ENCODE measurements at regions not wholly inside any gene's neighbourhood (a gene's known extent, or its start where the extent isn't known, plus 50 kb on each side); places are given as distances from the start of the nearest gene placed in this dataset.

DNA sequence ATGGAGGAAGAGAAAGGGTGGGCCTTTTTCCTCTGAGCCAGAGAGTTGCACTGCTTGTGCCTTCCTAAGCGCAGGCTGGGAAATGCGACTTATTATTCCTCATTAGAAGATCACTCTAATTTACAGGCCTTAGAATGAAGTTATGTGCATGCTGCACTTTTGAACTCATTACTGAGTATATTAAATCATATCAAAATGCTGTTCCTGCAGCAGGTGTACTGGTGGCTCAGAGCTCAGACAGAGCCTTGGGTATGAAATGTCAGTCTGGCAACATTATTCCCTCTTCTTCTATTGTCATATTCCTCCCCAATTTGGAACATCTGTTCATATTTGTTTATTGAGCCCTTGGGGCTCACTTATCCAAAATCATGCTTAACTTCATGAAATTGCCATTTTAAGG, 85.5 kb downstream of the ADCYAP1 start:
- TF ChIP-seq, protein P1, sequence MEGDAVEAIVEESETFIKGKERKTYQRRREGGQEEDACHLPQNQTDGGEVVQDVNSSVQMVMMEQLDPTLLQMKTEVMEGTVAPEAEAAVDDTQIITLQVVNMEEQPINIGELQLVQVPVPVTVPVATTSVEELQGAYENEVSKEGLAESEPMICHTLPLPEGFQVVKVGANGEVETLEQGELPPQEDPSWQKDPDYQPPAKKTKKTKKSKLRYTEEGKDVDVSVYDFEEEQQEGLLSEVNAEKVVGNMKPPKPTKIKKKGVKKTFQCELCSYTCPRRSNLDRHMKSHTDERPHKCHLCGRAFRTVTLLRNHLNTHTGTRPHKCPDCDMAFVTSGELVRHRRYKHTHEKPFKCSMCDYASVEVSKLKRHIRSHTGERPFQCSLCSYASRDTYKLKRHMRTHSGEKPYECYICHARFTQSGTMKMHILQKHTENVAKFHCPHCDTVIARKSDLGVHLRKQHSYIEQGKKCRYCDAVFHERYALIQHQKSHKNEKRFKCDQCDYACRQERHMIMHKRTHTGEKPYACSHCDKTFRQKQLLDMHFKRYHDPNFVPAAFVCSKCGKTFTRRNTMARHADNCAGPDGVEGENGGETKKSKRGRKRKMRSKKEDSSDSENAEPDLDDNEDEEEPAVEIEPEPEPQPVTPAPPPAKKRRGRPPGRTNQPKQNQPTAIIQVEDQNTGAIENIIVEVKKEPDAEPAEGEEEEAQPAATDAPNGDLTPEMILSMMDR (IDR thresholded peaks at IDR 0.05; ENCODE audit: low read depth, low read length): no peak

DNA sequence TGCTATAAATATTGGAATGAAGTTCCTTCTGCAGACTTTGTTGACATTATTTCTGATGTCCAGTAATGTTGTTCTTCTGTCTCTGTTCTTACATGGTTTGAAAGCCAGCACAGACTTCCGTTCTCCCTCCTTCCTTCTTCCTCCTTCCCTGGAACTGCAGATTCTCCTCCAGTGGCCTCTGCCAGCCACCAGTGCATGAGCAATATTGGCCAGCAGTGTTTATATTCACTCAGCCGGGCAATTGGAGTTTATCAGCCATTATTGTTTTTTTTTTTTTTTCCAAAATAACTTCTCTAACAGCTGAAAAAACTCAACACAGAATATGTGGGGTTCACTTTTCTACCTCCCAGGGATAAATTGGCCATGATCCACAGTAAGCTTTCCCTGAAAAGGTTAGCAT, 86.8 kb downstream of the ADCYAP1 start:
- no peak overlapping the region for H3K4me3 ChIP-seq (ENCODE audit: low read depth, low read length)
- TF ChIP-seq, protein P1 (IDR thresholded peaks at IDR 0.05; ENCODE audit: low read depth, low read length): no peak

More for the DNA sequence above, 85.5 kb downstream of the ADCYAP1 start:
- no peak overlapping the region for H3K4me3 ChIP-seq (ENCODE audit: low read depth, low read length)

DNA sequence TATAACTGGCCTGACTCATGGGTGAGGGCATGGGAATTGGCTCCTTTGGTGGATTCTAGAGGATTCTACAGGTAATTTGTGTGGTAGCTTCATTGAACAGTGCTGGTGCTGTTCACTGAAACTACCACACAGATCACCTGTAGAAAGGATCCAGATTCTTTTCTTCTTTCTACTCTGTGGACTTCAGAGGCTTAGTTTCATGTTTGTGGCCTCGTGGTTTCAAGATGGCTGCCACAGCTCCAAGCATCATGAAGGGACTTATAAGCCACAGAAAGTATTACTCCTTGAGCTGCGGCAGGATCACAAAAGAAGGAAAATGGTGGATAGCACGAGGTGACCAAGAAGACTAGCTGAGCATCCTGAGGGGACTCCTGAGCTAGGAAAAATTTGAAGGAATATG, 88.9 kb downstream of the ADCYAP1 start:
- H3K4me3 ChIP-seq (ENCODE audit: low read depth, low read length): no peak overlapping the region
- TF ChIP-seq, protein P1 (IDR thresholded peaks at IDR 0.05; ENCODE audit: low read depth, low read length): no peak

DNA sequence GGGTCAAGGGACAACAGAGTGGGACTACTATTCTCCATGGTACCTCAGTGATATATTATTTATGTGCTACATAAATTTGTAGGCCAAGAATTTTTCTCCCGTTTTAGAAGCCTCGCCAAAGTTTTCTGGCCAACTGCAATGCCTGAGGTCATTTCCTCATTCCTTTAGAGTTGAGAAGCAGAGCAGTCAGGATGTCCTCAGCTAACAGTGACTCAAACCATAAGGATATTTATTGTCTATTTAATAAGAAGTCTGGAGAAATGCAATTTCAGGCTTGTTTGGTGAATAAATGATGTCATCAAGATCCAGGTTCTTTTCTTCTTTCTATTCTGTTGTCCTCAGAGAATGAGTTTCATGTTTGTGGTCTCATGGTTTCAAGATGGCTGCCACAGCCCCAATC, 91.0 kb downstream of the ADCYAP1 start:
- no peak overlapping the region for H3K4me3 ChIP-seq (ENCODE audit: low read depth, low read length)
- TF ChIP-seq, protein P1 (IDR thresholded peaks at IDR 0.05; ENCODE audit: low read depth, low read length): no peak

DNA sequence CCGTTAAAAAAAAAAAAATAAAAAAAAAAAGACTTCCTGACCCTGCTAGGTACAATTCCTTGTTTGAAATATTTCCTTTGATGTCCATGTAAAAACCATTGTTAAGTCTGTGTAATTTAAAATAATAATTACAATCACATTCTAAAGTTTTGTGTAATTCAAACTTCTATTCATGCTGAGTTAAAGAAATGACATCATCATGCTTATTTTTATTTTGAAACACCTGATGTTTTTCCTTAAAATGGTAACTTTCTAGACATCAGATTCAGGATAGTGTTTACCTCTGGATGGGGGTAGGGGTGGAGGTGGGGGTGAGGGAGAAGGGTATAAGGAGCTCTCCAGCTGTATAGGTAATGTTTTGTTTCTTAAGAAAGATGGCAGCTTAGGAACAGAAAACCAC, 92.8 kb downstream of the ADCYAP1 start:
- TF ChIP-seq, protein P1 (IDR thresholded peaks at IDR 0.05; ENCODE audit: low read depth, low read length): no peak
- no peak overlapping the region for H3K4me3 ChIP-seq (ENCODE audit: low read depth, low read length)

DNA sequence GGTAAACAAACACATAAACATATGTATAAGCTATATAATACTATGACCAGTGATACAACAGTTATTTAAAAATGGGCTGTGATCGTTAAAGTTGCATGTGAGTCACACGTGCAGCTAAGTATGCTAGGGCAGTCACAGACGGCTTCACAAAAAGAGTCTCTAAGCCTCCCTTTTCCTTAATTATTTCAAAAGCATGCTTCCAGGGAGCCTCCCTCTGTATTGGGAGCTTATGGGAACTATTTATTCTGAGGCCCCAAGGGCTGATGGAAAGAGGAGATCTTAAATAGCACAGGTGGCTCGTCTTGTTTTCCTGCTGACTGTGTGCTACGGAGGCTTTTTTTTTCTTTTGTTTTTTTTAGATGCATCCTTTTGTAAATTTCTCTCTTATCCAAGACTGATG, 94.3 kb downstream of the ADCYAP1 start:
- TF ChIP-seq, protein P1 (IDR thresholded peaks at IDR 0.05; ENCODE audit: low read depth, low read length): no peak
- H3K4me3 ChIP-seq (ENCODE audit: low read depth, low read length): no peak overlapping the region

DNA sequence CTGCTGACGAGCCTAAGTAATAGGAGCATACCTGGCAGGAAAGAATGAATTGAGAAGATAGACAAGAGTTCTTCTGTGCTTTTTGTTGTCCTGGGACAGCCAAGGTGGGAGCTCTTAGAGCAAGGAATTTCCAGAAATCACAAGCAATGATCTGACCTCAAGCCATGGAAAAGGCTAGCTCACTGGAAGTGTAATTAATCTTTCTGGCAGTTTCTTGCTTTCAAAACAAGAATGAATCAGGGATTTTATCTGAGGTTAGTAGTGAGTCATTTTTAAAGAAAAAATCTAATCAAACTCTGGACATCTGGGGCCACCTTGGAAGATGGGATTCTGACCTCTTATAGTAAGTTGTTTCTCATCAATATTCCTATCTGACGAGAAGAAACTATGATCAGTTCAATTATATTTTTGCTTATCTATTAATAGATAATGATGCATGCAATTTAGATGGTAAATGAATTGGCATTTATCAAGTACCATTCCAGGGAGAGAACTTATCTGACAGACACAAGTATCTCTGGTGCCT, 98.0 kb downstream of the ADCYAP1 start:
- no peak overlapping the region for H3K4me3 ChIP-seq (ENCODE audit: low read depth, low read length)
- TF ChIP-seq, protein P1 (IDR thresholded peaks at IDR 0.05; ENCODE audit: low read depth, low read length): no peak

Measured in WI38 (cell line).